Choroid plexus epithelial cell (primary cell): ENCODE measurements at regions not wholly inside any gene's neighbourhood (a gene's known extent, or its start where the extent isn't known, plus 50 kb on each side); places are given as distances from the start of the nearest gene placed in this dataset.

ENCODE experiments used
- DNase-seq: peaks from one replicate; pipeline ENCODE4 v3.0.0-alpha.2; 2010; ENCODE audit warnings: low read depth
- H3K4me3 ChIP-seq: 2 replicates; pipeline ENCODE4 v1.5.1; 2011; ENCODE audit warnings: low read depth, mild to moderate bottlenecking, control low read depth, low read length, moderate library complexity
- CTCF ChIP-seq: conservative IDR thresholded peaks from 2 replicates; pipeline ENCODE4 v1.5.1; 2011; ENCODE audit warnings: low read depth, mild to moderate bottlenecking, control low read depth, inconsistent platforms, low read length, moderate library complexity

- no peak overlapping the region for H3K4me3 ChIP-seq
- no peak for DNase-seq
- TF ChIP-seq CTCF, result no peak
Measured at GRCh38 chrY:8544715-8545114, 792.5 kb upstream of the TSPY4 start.

- DNase-seq, result no peak
- TF ChIP-seq CTCF, result no peak
- no peak overlapping the region for H3K4me3 ChIP-seq
Measured at GRCh38 chrY:8547931-8548330, 789.3 kb upstream of the TSPY4 start.

GRCh38 chrY:8551323-8551722, 785.9 kb upstream of the TSPY4 start:
- DNase-seq, result no peak
- TF ChIP-seq CTCF, result no peak
- H3K4me3 ChIP-seq, result no peak overlapping the region

- H3K4me3 ChIP-seq, result no peak overlapping the region
- DNase-seq, result no peak
- TF ChIP-seq CTCF, result no peak
Measured at GRCh38 chrY:8552168-8552805, 785.0 kb upstream of the TSPY4 start.

GRCh38 chrY:8553614-8554013, 783.6 kb upstream of the TSPY4 start:
- TF ChIP-seq CTCF, result no peak
- H3K4me3 ChIP-seq, result no peak overlapping the region
- no peak for DNase-seq

- no peak for TF ChIP-seq CTCF
- H3K4me3 ChIP-seq, result no peak overlapping the region
- no peak for DNase-seq
Measured at GRCh38 chrY:8561385-8561784, 775.9 kb upstream of the TSPY4 start.

- no peak for TF ChIP-seq CTCF
- H3K4me3 ChIP-seq, result no peak overlapping the region
- DNase-seq, result no peak
Measured at GRCh38 chrY:8562456-8563090, 774.7 kb upstream of the TSPY4 start.
